HEK293 (cell line): ENCODE measurements at regions not wholly inside any gene's neighbourhood (a gene's known extent, or its start where the extent isn't known, plus 50 kb on each side); places are given as distances from the start of the nearest gene placed in this dataset.

ENCODE experiments used
- CTCF ChIP-seq: fragments of 450-650 bp; formaldehyde crosslinking; IDR thresholded peaks from 2 replicates; pipeline ENCODE4 v1.5.1; 2016; ENCODE audit warnings: missing biosample characterization, missing genetic modification characterization
- HOXC10 ChIP-seq: sonication (generic); formaldehyde crosslinking; IDR thresholded peaks from 2 replicates; pipeline ENCODE4 v1.8.1; 2023; ENCODE audit warnings: mild to moderate bottlenecking, missing genetic modification reagents
- YY1 ChIP-seq: fragments of 450-650 bp; formaldehyde crosslinking; IDR thresholded peaks from 2 replicates; pipeline ENCODE4 v1.5.1; 2018; ENCODE audit warnings: missing biosample characterization, missing genetic modification characterization
- ZBTB7A ChIP-seq: fragments of 450-650 bp; formaldehyde crosslinking; IDR thresholded peaks from 2 replicates; pipeline ENCODE4 v1.5.1; 2016; ENCODE audit warnings: low read depth, missing biosample characterization, missing genetic modification characterization
- ZFP41 ChIP-seq: fragments of 450-650 bp; formaldehyde crosslinking; IDR thresholded peaks from 2 replicates; pipeline ENCODE4 v1.5.1; 2016; ENCODE audit warnings: missing biosample characterization, missing genetic modification characterization, borderline replicate concordance
- ZNF133 ChIP-seq: fragments of 450-650 bp; formaldehyde crosslinking; IDR thresholded peaks from 2 replicates; pipeline ENCODE4 v1.5.1; 2016; ENCODE audit warnings: missing biosample characterization, missing genetic modification characterization
- ZNF335 ChIP-seq: fragments of 450-650 bp; formaldehyde crosslinking; conservative IDR thresholded peaks from 2 replicates; pipeline ENCODE4 v1.5.1; 2016; ENCODE audit warnings: missing biosample characterization, missing genetic modification characterization
- ZNF658 ChIP-seq: fragments of 450-650 bp; formaldehyde crosslinking; IDR thresholded peaks from 2 replicates; pipeline ENCODE4; 2016; ENCODE audit warnings: missing biosample characterization, missing genetic modification characterization

- TF ChIP-seq CTCF (tag by site-specific recombination) (no peak), ZNF133 (tag by site-specific recombination) (no peak), ZFP41 (tag by site-specific recombination) (no peak), ZNF335 (no peak), ZNF658 (tag by site-specific recombination) (no peak), ZBTB7A (tag by site-specific recombination) (no peak), YY1 (tag by site-specific recombination) (no peak), HOXC10 (CRISPR knock-in tag) (no peak)
Measured at GRCh38 chr3:182244222-182244971, 532.7 kb downstream of the SOX2 start.
